ENCODE measurements at regions not wholly inside any gene's neighbourhood (a gene's known extent, or its start where the extent isn't known, plus 50 kb on each side); places are given as distances from the start of the nearest gene placed in this dataset.

DNA sequence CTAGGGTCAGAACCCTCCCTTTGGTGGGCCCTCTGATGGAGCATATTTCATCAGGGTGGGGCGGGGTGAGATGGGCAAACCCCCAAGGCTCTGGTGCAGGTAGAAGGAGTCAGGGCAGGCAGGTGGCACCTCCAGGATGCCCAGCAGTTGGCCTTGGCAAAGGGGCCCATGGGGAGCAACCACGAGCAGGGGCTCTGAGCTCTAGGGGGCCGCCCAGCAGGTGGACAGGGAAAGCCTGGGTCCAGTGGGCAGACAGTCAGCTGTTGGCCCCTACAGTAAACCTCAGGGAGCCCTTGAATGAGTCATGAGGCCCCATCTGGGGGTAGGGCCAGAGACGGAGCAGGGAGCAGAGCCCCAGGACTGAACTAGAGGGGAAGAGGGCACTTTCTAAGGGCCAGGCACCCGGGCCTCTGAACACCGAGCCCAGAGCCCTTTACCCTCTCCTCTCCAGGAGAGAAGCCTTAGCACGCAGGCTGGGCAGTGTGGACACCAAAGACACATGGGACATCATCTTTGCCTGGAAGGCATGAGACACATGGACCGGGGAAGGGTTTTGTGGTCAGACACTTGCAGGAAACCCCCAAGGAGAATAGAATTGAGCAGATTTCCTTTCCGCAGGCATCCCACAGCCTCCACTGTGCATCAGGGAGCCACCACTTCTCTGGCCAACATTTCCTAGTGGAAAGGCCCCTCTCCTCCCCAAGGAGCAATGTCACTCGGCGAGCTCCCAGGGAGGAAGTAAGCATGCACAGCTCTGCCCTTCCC is 257.3 kb downstream of the GLI2 start:
- TF ChIP-seq, protein P1, sequence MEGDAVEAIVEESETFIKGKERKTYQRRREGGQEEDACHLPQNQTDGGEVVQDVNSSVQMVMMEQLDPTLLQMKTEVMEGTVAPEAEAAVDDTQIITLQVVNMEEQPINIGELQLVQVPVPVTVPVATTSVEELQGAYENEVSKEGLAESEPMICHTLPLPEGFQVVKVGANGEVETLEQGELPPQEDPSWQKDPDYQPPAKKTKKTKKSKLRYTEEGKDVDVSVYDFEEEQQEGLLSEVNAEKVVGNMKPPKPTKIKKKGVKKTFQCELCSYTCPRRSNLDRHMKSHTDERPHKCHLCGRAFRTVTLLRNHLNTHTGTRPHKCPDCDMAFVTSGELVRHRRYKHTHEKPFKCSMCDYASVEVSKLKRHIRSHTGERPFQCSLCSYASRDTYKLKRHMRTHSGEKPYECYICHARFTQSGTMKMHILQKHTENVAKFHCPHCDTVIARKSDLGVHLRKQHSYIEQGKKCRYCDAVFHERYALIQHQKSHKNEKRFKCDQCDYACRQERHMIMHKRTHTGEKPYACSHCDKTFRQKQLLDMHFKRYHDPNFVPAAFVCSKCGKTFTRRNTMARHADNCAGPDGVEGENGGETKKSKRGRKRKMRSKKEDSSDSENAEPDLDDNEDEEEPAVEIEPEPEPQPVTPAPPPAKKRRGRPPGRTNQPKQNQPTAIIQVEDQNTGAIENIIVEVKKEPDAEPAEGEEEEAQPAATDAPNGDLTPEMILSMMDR (IDR thresholded peaks at IDR 0.05; ENCODE audit: control insufficient read depth, extremely low read depth, insufficient read depth) = no peak
- DNase-seq (ENCODE audit: low read depth) = no peak
- no peak overlapping the region for H3K4me3 ChIP-seq (ENCODE audit: low read depth, low read length)

DNA sequence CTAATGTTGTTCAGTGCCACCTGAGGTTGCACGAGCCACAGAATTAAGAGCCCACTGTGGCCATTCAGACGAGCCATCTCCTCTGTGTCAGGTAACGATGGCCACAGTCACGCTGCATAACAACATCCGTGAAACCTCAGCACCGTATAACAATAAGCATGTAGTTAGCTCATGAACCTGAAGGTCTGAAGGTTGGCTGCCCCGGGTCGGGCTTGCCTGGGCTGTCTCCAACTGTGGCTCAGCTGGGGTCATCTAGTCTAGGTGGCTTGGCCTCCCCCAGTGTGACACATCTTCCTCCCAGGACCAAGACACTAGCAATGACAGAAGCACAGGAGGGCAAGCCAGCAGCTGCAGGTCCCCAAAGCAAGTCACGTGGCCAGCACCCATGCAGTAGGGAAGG is 258.0 kb downstream of the GLI2 start:
- no peak for DNase-seq (ENCODE audit: low read depth)
- TF ChIP-seq, protein P1 (IDR thresholded peaks at IDR 0.05; ENCODE audit: control insufficient read depth, extremely low read depth, insufficient read depth) = no peak
- H3K4me3 ChIP-seq (ENCODE audit: low read depth, low read length) = no peak overlapping the region

GRCh38 chr2:120994301-120994995 is 258.8 kb downstream of the GLI2 start:
- TF ChIP-seq, protein P1 (IDR thresholded peaks at IDR 0.05; ENCODE audit: control insufficient read depth, extremely low read depth, insufficient read depth) = no peak
- no peak for DNase-seq (ENCODE audit: low read depth)
- no peak overlapping the region for H3K4me3 ChIP-seq (ENCODE audit: low read depth, low read length)

- H3K4me3 ChIP-seq (ENCODE audit: low read depth, low read length) = no peak overlapping the region
- DNase-seq (ENCODE audit: low read depth) = no peak
- TF ChIP-seq, protein P1 (IDR thresholded peaks at IDR 0.05; ENCODE audit: control insufficient read depth, extremely low read depth, insufficient read depth) = no peak
These were observed 259.5 kb downstream of the GLI2 start for GRCh38 chr2:120995152-120995551.

DNA sequence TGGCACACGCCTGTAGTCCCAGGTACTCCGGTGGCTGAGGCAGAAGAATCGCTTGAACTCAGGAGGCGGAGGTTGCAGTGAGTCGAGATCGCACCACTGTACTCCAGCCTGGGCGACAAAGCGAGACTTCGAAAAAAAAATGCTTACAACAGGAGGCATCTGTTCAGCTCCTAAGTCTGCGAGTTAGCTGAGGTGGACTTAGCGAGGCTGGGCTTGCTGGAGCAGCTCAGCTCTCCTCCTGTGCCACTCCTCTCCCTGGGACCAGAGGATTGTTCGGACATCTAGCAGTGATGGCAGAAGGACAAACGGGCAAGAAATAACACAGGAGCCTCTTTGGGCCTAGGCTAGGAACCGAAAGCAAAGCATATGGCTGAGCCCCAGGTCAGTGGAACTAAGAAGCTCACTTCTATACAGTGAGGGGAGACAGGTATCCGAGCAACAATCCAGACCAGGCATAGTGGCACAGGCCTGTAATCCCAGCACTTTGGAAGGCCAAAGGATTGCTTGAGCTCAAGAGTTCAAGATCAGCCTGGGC is 260.1 kb downstream of the GLI2 start:
- no peak for DNase-seq (ENCODE audit: low read depth)
- H3K4me3 ChIP-seq (ENCODE audit: low read depth, low read length) = no peak overlapping the region
- TF ChIP-seq, protein P1 (IDR thresholded peaks at IDR 0.05; ENCODE audit: control insufficient read depth, extremely low read depth, insufficient read depth) = no peak

DNA sequence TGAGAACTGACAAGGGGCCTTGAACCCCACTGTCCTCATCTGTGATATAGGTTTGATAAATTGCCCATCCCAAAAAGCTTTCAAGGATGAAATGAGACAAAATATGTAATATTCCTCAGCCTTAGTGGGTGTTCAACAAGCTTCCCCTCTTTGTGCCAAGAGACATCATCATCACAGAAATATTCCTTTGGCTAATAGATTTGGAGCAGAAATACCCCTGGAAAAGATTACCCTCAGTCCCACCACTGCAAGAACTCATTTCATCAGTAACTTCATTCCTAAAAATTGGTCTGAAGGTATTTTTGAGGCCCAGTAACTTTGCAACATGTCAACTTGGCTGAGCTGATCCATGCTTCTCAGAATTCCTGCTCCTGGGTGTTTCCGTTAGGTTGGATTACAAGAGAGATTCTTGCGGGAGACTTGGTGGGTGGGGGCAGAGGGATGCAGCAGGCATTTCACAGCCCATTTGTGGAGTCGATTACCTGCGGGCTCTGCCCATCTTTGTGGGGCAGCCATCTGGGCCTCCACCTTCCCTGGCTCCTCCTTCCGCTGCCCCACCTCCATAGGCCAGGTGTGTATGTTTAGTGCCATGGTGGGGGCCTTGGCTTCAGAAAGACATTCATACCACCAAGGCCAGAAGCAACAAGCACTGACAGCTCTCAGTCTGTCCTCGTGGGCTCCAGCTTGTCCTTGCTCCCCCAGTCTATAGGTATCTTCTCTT is 263.9 kb downstream of the GLI2 start:
- no peak overlapping the region for H3K4me3 ChIP-seq (ENCODE audit: low read depth, low read length)
- no peak for DNase-seq (ENCODE audit: low read depth)
- TF ChIP-seq, protein P1 (IDR thresholded peaks at IDR 0.05; ENCODE audit: control insufficient read depth, extremely low read depth, insufficient read depth) = no peak

Measured in LNCaP clone FGC (cell line).